DND-41 (cell line): ENCODE measurements at regions not wholly inside any gene's neighbourhood (a gene's known extent, or its start where the extent isn't known, plus 50 kb on each side); places are given as distances from the start of the nearest gene placed in this dataset.

Experiments used
- ATAC-seq: fragments of 200-7000 bp; cut with Tn5 transposase; 3 replicates; pipeline ENCODE4 v1.9.1; 2021; ENCODE audit warnings: low read depth; ENCODE audit not compliant: insufficient read depth
- DNase-seq: peaks from one replicate; pipeline ENCODE4 v3.0.0-alpha.2; 2020
- H2AFZ ChIP-seq: 2 replicates; pipeline ENCODE4 v1.6.0; 2012; ENCODE audit warnings: low read depth, low read length
- H3K27ac ChIP-seq: 2 replicates; pipeline ENCODE4 v1.5.1; 2012; ENCODE audit warnings: low read length, inconsistent platforms
- H3K27me3 ChIP-seq: fragments of 200-600 bp; sonication (generic); 2 replicates; pipeline ENCODE4 v1.6.0; 2012; ENCODE audit warnings: low read length, mild to moderate bottlenecking, inconsistent platforms; ENCODE audit not compliant: insufficient read depth, poor library complexity
- H3K36me3 ChIP-seq: 2 replicates; pipeline ENCODE4 v1.5.1; 2012; ENCODE audit warnings: low read length, inconsistent platforms; ENCODE audit not compliant: insufficient read depth
- H3K4me1 ChIP-seq: 2 replicates; pipeline ENCODE4 v1.5.1; 2012; ENCODE audit warnings: mild to moderate bottlenecking, low read length; ENCODE audit not compliant: insufficient read depth
- H3K4me2 ChIP-seq: 2 replicates; pipeline ENCODE4 v1.6.0; 2012; ENCODE audit warnings: mild to moderate bottlenecking, moderate library complexity, low read length, inconsistent platforms; ENCODE audit not compliant: insufficient read depth
- H3K4me3 ChIP-seq, 2 experiments: fragments of 200-600 bp in 1 of 2; shearing (Covaris generic) in 1 of 2; 2 replicates each; pipeline ENCODE4 v1.5.1; 2012 to 2016; ENCODE audit warnings: inconsistent platforms in 2 of 2, low read length in 2 of 2, mild to moderate bottlenecking in 2 of 2, low read depth in 1 of 2, moderate library complexity in 1 of 2
- H3K79me2 ChIP-seq: 2 replicates; pipeline ENCODE4 v1.6.0; 2012; ENCODE audit warnings: low read length, inconsistent platforms; ENCODE audit not compliant: insufficient read depth
- H3K9ac ChIP-seq: 2 replicates; pipeline ENCODE4 v1.6.0; 2012; ENCODE audit warnings: low read depth, mild to moderate bottlenecking, inconsistent platforms, low read length, moderate library complexity
- H3K9me3 ChIP-seq: 2 replicates; pipeline ENCODE4 v1.5.1; 2012; ENCODE audit warnings: low read length, moderate library complexity, mild to moderate bottlenecking, inconsistent platforms; ENCODE audit not compliant: insufficient read depth, severe bottlenecking
- H4K20me1 ChIP-seq: 2 replicates; pipeline ENCODE4 v1.6.0; 2012; ENCODE audit warnings: low read length; ENCODE audit not compliant: insufficient read depth
- EZH2 ChIP-seq: IDR thresholded peaks from 3 replicates; pipeline ENCODE4 v1.6.1; 2012; ENCODE audit warnings: borderline replicate concordance, low read depth, mild to moderate bottlenecking, moderate library complexity, low read length, inconsistent platforms; ENCODE audit not compliant: severe bottlenecking
- TF ChIP-seq, protein P1 (sequence below): IDR thresholded peaks from 2 replicates; pipeline ENCODE4 v1.5.1; 2012; ENCODE audit warnings: borderline replicate concordance, low read length, moderate library complexity, mild to moderate bottlenecking; ENCODE audit not compliant: poor library complexity, severe bottlenecking; ENCODE audit errors: extremely low read depth

DNA sequence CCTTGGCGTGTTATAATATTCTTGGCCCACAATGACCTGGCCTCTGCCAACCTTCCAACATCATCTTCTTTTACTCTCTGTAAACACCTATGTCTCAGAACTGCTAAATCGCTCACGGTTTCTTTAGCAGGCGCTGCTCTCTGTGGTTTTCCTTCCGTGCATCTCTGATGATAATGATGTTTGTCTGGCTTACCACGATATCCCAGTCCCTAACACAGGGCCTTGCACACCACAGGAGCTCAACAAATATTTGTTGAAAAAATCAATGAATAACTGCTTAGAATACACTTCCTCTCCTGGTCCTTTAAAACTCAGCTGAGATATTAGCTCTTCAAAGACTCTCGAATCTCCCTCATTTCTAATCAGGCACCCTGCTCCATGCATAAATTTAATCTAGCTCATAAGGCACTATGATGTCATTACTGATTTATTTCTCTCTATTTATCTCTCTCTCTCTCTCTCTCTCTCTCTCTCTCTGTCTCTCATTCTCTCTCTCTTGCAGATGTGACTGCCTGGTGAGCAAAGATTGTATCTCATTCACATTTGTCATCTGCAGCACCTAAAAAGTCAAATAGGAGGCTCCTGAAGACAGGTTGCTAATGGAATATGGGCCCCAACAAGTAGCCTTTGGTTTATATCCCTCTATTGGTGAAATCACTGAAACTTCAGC is 206.4 kb downstream of the NHLRC3 start:
- H3K9ac ChIP-seq: no peak overlapping the region
- H3K27me3 ChIP-seq: no peaks in the 10 kb centered on the region
- DNase-seq: no peak
- TF ChIP-seq EZH2: no peak
- TF ChIP-seq, protein P1, sequence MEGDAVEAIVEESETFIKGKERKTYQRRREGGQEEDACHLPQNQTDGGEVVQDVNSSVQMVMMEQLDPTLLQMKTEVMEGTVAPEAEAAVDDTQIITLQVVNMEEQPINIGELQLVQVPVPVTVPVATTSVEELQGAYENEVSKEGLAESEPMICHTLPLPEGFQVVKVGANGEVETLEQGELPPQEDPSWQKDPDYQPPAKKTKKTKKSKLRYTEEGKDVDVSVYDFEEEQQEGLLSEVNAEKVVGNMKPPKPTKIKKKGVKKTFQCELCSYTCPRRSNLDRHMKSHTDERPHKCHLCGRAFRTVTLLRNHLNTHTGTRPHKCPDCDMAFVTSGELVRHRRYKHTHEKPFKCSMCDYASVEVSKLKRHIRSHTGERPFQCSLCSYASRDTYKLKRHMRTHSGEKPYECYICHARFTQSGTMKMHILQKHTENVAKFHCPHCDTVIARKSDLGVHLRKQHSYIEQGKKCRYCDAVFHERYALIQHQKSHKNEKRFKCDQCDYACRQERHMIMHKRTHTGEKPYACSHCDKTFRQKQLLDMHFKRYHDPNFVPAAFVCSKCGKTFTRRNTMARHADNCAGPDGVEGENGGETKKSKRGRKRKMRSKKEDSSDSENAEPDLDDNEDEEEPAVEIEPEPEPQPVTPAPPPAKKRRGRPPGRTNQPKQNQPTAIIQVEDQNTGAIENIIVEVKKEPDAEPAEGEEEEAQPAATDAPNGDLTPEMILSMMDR: no peak
- no peak overlapping the region for H3K4me2 ChIP-seq
- H4K20me1 ChIP-seq: no peaks in the 10 kb centered on the region
- H3K36me3 ChIP-seq: no peaks in the 10 kb centered on the region
- no peak for ATAC-seq
- H3K9me3 ChIP-seq: no peaks in the 10 kb centered on the region
- H3K27ac ChIP-seq: no peak overlapping the region
- no peak overlapping the region for H3K4me3 ChIP-seq
- no peaks in the 10 kb centered on the region for H3K4me1 ChIP-seq
- no peak overlapping the region for H2AFZ ChIP-seq
- H3K79me2 ChIP-seq: no peaks in the 10 kb centered on the region

DNA sequence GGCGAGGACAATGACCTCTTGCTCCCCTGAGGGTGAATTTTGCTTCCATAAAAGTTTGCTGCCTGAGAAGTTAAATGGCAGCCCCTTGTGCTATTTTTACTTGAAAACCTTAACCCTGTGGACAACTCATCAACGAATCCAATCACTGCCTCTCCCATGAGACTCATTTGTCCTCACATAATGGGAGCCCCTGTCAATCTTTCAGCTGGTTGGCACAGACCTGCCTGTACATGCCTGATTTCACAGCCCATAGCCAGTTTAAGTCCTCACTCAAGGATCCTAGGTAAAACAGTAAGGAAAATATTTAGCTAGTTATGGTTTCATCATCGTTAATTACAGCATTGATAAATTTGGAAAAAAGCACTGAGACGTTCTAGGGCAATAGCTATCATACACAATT is 207.4 kb downstream of the NHLRC3 start:
- DNase-seq: no peak
- H3K27ac ChIP-seq: no peak overlapping the region
- H3K4me2 ChIP-seq: no peak overlapping the region
- H3K4me3 ChIP-seq: no peak overlapping the region
- TF ChIP-seq EZH2: no peak
- TF ChIP-seq, protein P1: no peak
- no peaks in the 10 kb centered on the region for H3K9me3 ChIP-seq
- ATAC-seq: no peak
- H3K9ac ChIP-seq: no peak overlapping the region
- no peak overlapping the region for H2AFZ ChIP-seq
- H3K36me3 ChIP-seq: no peaks in the 10 kb centered on the region
- no peaks in the 10 kb centered on the region for H3K79me2 ChIP-seq
- no peaks in the 10 kb centered on the region for H4K20me1 ChIP-seq
- no peaks in the 10 kb centered on the region for H3K4me1 ChIP-seq
- H3K27me3 ChIP-seq: no peaks in the 10 kb centered on the region

DNA sequence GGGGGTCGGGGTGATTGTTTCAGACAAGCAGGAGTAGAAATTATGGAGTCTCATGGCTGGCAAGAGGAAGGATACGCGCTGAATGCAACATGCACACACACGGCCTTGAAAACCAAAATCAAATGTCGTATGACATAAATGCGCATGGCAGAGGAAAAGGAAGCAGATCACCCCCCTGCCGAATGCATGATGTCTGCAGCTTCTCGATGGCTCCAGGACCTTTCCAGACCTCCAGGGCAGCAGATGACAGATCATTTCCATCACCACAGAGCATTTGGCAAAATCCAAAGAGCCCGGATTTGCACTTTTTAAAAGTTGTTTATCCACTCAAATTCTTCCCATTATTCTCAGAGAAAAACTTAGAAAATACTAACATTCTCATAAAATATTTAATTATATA is 211.7 kb downstream of the NHLRC3 start:
- Histone ChIP-seq H3K4me1 (no peaks in the 10 kb centered on the region), H3K9me3 (no peaks in the 10 kb centered on the region), H3K9ac (no peak overlapping the region), H3K79me2 (no peaks in the 10 kb centered on the region), H3K36me3 (no peaks in the 10 kb centered on the region), H3K4me3 (no peak overlapping the region), H3K4me2 (no peak overlapping the region), H3K27me3 (no peaks in the 10 kb centered on the region), H3K27ac (no peak overlapping the region), H4K20me1 (no peaks in the 10 kb centered on the region), H2AFZ (no peak overlapping the region)
- TF ChIP-seq EZH2: no peak
- TF ChIP-seq, protein P1: no peak
- DNase-seq: no peak
- no peak for ATAC-seq

DNA sequence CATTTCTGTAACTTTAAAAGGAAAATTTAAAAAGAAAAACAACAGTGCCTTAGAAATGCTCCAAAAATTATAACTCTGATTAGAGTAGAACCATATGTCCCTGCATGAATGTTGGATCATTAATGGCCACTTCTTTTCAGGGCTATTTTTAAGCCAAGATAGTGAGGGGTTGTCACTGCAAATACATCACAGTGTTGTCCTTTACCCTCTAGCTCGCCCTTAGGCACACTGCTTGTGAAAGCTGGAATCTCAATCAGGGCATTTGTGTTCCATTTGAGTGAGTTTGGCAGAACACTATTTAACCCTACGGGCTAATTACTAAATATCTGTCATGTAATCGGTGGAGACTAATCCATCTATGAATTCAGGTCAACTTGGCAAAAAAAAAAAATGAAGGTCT is 212.2 kb downstream of the NHLRC3 start:
- Histone ChIP-seq H3K27ac (no peak overlapping the region), H3K9ac (no peak overlapping the region), H3K4me1 (no peaks in the 10 kb centered on the region), H4K20me1 (no peaks in the 10 kb centered on the region), H3K4me2 (no peak overlapping the region), H3K27me3 (no peaks in the 10 kb centered on the region), H3K79me2 (no peaks in the 10 kb centered on the region), H3K4me3 (no peak overlapping the region), H3K9me3 (no peaks in the 10 kb centered on the region), H2AFZ (no peak overlapping the region), H3K36me3 (no peaks in the 10 kb centered on the region)
- DNase-seq (no peak), ATAC-seq (no peak)
- TF ChIP-seq, protein P1: no peak
- no peak for TF ChIP-seq EZH2
